NCI-H2029 treated with DMSO at 0.1 percent for 48 hours (cell line): ENCODE measurements at regions not wholly inside any gene's neighbourhood (a gene's known extent, or its start where the extent isn't known, plus 50 kb on each side); places are given as distances from the start of the nearest gene placed in this dataset.
A peak's percentile ranks its signal among the peaks of the same experiment; 100 is the strongest.

Experiments used
- DNase-seq: peaks from one replicate; lab custom pipeline; 2025; lab: John Stamatoyannopoulos, UW

GRCh38 chr4:12852338-12853307 is 631.5 kb downstream of the RAB28 start:
- DNase-seq = peak; percentile 83

GRCh38 chr4:12846368-12846767 is 637.8 kb downstream of the RAB28 start:
- DNase-seq = peak; percentile 54

DNA sequence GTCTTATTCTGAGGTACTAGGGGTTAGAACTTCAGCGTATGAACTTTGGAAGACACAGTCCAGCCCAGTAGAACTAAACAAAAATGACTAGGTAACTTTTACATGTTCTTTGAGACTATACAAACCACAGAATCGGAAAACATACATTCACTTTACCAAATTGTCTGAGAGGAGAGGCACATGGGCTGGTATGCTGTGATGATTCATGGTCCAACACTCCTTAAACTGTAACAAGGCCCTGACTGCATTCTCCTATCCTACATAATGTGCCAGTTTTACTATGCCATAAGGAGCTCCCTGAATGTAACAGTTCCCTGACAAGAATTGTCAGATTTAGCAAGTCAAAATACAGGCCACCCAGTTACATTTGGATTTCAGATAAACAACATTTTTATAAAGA is 640.0 kb downstream of the RAB28 start:
- no peak for DNase-seq

DNA sequence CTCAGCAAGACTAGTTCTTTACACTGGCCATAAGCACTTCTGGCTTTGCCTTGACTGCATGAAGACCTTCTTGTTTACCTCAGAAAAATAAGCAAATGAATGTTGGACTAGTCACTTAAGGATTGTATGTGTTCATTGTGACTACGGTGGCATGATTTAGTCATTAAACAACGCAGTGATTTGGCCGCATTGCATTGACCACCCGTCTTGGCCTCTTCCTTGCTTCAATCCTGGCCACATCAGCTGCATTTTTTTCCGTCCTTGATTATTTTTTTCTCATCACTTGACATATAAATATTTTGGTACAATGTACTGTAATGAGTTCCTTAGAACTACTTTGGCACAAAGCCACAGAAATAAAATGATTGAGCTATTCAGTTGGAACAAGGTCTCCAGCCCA is 656.2 kb downstream of the RAB28 start:
- DNase-seq = no peak

DNA sequence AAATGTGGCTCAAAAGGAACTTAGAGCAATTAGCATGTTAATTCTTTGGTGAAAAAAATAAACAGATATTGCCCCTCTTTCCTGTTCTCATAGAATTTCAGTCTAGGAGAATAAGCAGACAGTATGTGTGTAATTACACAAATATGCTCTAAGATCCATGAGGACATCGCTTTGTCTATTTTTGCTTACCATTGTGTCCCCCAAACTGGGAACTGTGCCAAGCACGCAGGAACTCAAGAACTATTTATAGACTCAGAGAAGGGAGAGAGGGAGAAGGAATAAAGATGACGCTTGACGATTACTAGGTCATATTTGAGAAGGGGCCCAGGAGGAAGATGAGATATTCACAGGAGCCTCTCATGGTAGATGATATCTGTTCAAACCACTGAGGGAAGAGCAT is 692.6 kb downstream of the RAB28 start:
- DNase-seq = peak; percentile 21

DNA sequence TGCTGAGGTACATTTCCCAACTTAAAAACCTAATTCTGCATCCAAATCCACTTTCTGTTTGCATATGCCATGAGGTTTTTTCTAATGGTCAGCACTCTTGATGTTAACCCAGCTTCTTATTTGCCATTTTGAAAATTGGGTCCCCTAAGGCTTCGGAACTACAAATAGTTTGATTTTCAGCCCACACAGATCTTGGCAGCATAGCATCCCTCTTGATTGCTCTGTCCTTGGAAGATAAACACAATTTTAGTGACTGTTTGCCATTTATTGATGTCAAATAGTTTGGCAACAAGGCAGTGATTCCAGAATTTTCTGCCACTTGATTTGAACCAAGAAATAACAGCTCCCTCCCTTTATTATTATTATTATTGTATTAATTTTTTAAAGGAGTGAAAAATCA is 696.9 kb downstream of the RAB28 start:
- DNase-seq = no peak

GRCh38 chr4:12778706-12779105 is 705.4 kb downstream of the RAB28 start:
- DNase-seq = no peak

DNA sequence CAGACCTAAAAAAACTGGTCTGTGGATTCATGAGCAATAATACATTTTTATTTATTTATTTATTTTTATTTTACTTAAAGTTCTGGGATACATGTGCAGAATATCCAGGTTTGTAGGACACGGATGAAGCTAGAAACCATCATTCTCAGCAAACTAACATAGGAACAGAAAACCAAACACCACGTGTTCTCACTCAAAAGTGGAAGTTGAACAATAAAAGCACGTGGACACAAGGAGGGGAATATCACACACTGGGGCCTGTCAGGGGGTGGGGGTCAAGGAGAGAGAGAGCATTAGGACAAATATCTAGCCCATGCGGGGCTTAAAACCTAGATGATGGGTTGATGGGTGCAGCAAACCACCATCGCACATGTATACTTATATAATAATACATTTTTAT is 705.9 kb downstream of the RAB28 start:
- DNase-seq = no peak

- no peak for DNase-seq
These were observed 713.8 kb downstream of the RAB28 start for GRCh38 chr4:12770351-12770750.

- no peak for DNase-seq
These were observed 722.4 kb downstream of the RAB28 start for GRCh38 chr4:12761694-12762093.

GRCh38 chr4:12747154-12747553 is 737.0 kb downstream of the RAB28 start:
- no peak for DNase-seq

GRCh38 chr4:12746221-12746620 is 737.9 kb downstream of the RAB28 start:
- DNase-seq = no peak

- no peak for DNase-seq
These were observed 749.6 kb downstream of the RAB28 start for GRCh38 chr4:12734586-12734985.

DNA sequence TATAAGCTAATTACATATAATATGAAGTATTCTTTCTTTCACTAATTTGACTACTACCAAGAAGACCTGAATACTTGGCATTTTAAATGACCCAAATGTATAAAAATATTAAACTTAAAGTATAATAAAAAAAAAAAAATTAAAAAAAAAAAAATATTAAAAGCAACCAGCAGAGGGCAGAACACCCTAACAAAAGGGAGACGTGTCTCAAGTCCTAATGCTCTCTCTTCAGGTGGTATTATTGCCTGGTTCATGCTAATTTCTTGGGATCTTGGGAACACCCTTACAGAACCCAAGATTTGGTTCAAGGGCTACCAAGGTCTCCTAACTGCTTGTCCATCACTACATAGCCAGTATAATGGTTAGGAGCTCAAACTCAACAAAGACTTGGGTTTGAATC is 754.8 kb downstream of the RAB28 start:
- DNase-seq = no peak

DNA sequence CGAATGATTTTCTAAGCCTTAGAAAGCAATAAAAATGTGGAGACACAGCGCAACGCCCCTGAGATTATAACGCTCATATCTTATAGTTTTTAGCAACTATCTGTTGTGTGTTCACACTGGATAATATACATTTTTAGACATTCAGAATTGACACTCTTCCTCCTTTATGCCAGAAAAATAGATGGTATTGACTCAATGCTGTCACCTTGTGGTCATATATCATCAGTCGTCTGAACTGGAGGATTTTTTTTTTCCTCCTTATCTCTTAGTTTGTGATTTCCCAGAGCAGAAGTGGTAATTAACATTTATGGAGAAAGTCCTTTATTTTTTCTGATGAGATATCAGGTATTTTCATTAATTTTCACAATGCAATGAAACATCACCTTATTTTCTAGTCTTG is 759.6 kb downstream of the RAB28 start:
- no peak for DNase-seq

DNA sequence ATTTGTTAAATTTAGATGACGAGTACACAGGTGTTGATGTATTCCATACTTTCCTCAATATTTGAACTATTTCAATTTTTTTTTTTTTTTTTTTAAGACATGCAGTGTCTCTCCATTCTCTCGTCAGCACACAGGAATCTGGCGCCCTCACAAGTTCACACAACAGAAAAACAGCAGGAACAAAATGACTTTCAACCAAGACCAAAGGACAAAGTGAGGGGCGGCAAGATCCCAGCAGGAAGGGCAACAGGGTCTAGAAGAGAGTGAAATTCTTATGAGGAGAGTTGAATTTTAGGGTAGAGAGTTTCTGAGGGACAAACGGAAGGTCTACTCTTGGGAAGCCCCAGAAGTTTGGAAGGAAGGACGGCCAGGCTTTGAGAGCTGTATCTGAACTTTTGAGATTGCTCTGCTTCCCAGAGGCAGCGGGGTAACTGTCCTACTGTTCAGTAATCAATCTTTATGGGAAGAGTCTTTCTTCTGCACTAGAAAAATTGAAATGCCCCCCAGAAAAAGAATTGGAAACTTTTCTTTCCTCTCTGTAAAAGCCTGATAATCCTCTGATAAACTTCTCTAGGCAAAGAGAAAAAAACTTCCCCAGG is 760.2 kb downstream of the RAB28 start:
- DNase-seq = no peak

DNA sequence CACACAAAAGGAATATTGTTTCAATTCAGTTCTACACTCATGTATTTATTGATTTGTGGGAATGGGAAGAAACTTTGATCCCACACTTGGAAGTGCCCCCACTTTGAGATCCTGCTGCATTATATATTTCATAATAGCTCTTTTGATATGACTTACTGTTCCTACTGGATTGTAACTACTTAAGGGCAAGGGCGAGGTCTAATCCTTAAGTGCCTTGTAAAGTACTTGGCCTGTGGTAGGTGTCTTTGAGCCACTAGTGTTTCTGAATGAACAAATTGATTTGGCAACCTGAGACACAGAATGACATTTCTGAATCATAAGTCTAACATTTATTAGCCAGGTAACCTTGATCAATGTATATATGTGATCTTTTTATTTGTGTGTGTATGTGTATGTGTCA is 767.2 kb downstream of the RAB28 start:
- DNase-seq = no peak

GRCh38 chr4:12712648-12713339 is 771.3 kb downstream of the RAB28 start:
- DNase-seq = no peak

- no peak for DNase-seq
These were observed 776.6 kb downstream of the RAB28 start for GRCh38 chr4:12707381-12708175.

DNA sequence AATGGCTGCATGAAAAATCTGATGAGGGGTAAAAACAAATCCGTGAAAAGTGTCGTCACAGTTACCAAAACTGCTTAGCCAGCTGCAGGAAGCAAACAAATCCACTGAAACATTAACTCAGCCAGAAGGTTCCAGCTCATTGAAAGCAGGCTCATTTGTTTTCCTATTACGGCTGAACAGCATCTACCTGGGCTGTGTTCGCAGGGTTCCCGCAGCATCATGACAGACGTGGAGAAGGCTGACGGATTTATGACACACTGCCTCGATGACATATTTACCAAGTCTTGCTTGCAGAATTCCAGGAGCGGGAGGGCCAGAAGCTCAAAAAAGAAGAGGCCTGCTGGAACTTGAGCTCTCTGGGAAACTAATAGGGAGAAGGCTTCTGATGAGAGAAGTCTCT is 781.1 kb downstream of the RAB28 start:
- DNase-seq = no peak

GRCh38 chr4:12701384-12701783 is 782.8 kb downstream of the RAB28 start:
- no peak for DNase-seq

- no peak for DNase-seq
These were observed 786.2 kb downstream of the RAB28 start for GRCh38 chr4:12697970-12698369.
